A549 (cell line): ENCODE measurements at regions not wholly inside any gene's neighbourhood (a gene's known extent, or its start where the extent isn't known, plus 50 kb on each side); places are given as distances from the start of the nearest gene placed in this dataset.

ENCODE experiments used
- ATAC-seq, 2 experiments: fragments of 200-7000 bp in 1 of 2; fragments of >200 bp in 1 of 2; cut with Nextera tagmentation in 1 of 2; cut with Tn5 transposase in 1 of 2; 3 replicates each; pipeline versions ENCODE4 v1.8.0 to v1.9.1; 2018 to 2020; ENCODE audit warnings: mild to moderate bottlenecking in 1 of 2, moderate library complexity in 1 of 2
- CTCF ChIA-PET: fragments of 300-600 bp; sonication (Branson Sonifier 250); formaldehyde crosslinking; extraction: SDS; loops from one replicate; lab custom pipeline; 2021; ENCODE audit warnings: antibody characterized with exemption, inconsistent platforms; lab: Yijun Ruan, JAX
- POLR2A ChIA-PET: fragments of 350-600 bp; formaldehyde crosslinking; extraction: SDS; loops from one replicate; lab custom pipeline; 2021; ENCODE audit warnings: antibody characterized with exemption, inconsistent platforms; lab: Yijun Ruan, JAX
- DNase-seq, 2 experiments: peaks; one replicate each; pipeline versions ENCODE4 v3.0.0 to v3.0.0-alpha.2; 2011 to 2016; ENCODE audit warnings: low read depth in 1 of 2, low spot score in 1 of 2
- FAIRE-seq: peaks from 2 replicates; lab custom pipeline; 2011; peaks lifted over from hg19 to GRCh38; lab: Jason Lieb, UNC
- H3K27ac ChIP-seq, 2 experiments: fragments of >200 bp; sonication (Bioruptor Twin); formaldehyde crosslinking; 3 replicates each; pipeline ENCODE4 v1.5.1; 2016 to 2017
- H3K4me1 ChIP-seq: fragments of >200 bp; sonication (Bioruptor Twin); formaldehyde crosslinking; 3 replicates; pipeline ENCODE4 v1.6.1; 2016
- H3K4me2 ChIP-seq: fragments of >200 bp; sonication (Bioruptor Twin); formaldehyde crosslinking; 3 replicates; pipeline ENCODE4 v1.6.1; 2016
- H3K4me3 ChIP-seq: fragments of >200 bp; sonication (Bioruptor Twin); formaldehyde crosslinking; 3 replicates; pipeline ENCODE4 v1.5.1; 2016
- H3K9me3 ChIP-seq: fragments of >200 bp; sonication (Bioruptor Twin); formaldehyde crosslinking; 3 replicates; pipeline ENCODE4 v1.6.1; 2016
- CBX2 ChIP-seq: fragments of 200-600 bp; sonication (generic); IDR thresholded peaks from 2 replicates; pipeline ENCODE4 v1.6.1; 2016; ENCODE audit warnings: low read depth, mild to moderate bottlenecking, borderline replicate concordance
- CBX8 ChIP-seq: fragments of 200-600 bp; sonication (generic); IDR thresholded peaks from 2 replicates; pipeline ENCODE4 v1.6.1; 2016
- CEBPB ChIP-seq, 2 experiments: fragments of >200 bp in 1 of 2; sonication (Bioruptor Twin) in 1 of 2; formaldehyde crosslinking in 1 of 2; IDR thresholded peaks; 2 replicates each; pipeline ENCODE4 v1.6.1; 2012 to 2016
- EHF ChIP-seq: fragments of 250-450 bp; sonication (Bioruptor Pico); IDR thresholded peaks from 2 replicates; pipeline ENCODE4 v1.5.0; 2020; ENCODE audit warnings: mild to moderate bottlenecking
- EP300 ChIP-seq, 2 experiments: fragments of >200 bp; sonication (Bioruptor Twin); formaldehyde crosslinking; IDR thresholded peaks; 2 replicates in 1 of 2; 3 replicates in 1 of 2; pipeline ENCODE4 v1.6.1; 2016 to 2017
- FOSB ChIP-seq: fragments of 250-450 bp; sonication (Bioruptor Pico); IDR thresholded peaks from 2 replicates; pipeline ENCODE4 v1.5.0; 2020; ENCODE audit warnings: mild to moderate bottlenecking, moderate library complexity
- FOXS1 ChIP-seq: fragments of 250-450 bp; sonication (Bioruptor Pico); IDR thresholded peaks from 2 replicates; pipeline ENCODE4 v1.5.0; 2020; ENCODE audit warnings: mild to moderate bottlenecking, moderate library complexity
- HDAC2 ChIP-seq: fragments of 200-600 bp; sonication (generic); IDR thresholded peaks from 2 replicates; pipeline ENCODE4 v1.6.1; 2016
- HEYL ChIP-seq: fragments of 250-450 bp; sonication (Bioruptor Pico); IDR thresholded peaks from 2 replicates; pipeline ENCODE4 v1.8.0; 2021; ENCODE audit warnings: mild to moderate bottlenecking, moderate library complexity
- HOXB5 ChIP-seq: fragments of 250-450 bp; sonication (Bioruptor Pico); IDR thresholded peaks from 2 replicates; pipeline ENCODE4 v1.5.0; 2020; ENCODE audit warnings: mild to moderate bottlenecking, moderate library complexity
- JUNB ChIP-seq: fragments of >200 bp; sonication (Bioruptor Twin); formaldehyde crosslinking; IDR thresholded peaks from 2 replicates; pipeline ENCODE4 v1.6.1; 2016
- KDM1A ChIP-seq: fragments of 200-600 bp; sonication (generic); IDR thresholded peaks from 2 replicates; pipeline ENCODE4 v1.6.1; 2016; ENCODE audit warnings: low read depth, mild to moderate bottlenecking
- MAFK ChIP-seq: fragments of 450-650 bp; IDR thresholded peaks from 2 replicates; pipeline ENCODE4 v1.6.1; 2014; ENCODE audit not compliant: partially characterized antibody
- MAZ ChIP-seq: fragments of 150-350 bp; IDR thresholded peaks from 2 replicates; pipeline ENCODE4 v1.6.1; 2014; ENCODE audit warnings: antibody characterized with exemption, low read depth, low read length, borderline replicate concordance
- PHF8 ChIP-seq: fragments of 200-600 bp; sonication (generic); IDR thresholded peaks from 2 replicates; pipeline ENCODE4 v1.6.1; 2016; ENCODE audit warnings: low read depth, mild to moderate bottlenecking, antibody characterized with exemption, moderate library complexity, borderline replicate concordance
- POLR2A ChIP-seq: IDR thresholded peaks from 2 replicates; pipeline ENCODE4 v1.6.1; 2012; ENCODE audit warnings: mild to moderate bottlenecking, low read length
- RAD21 ChIP-seq, 2 experiments: fragments of >200 bp in 1 of 2; sonication (Bioruptor Twin) in 1 of 2; formaldehyde crosslinking in 1 of 2; IDR thresholded peaks in 1 of 2; conservative IDR thresholded peaks in 1 of 2; 2 replicates in 1 of 2; 3 replicates in 1 of 2; pipeline ENCODE4 v1.6.1; 2012 to 2018; ENCODE audit warnings: inconsistent platforms in 1 of 2
- RARB ChIP-seq: fragments of 250-450 bp; sonication (Bioruptor Pico); IDR thresholded peaks from 2 replicates; pipeline ENCODE4 v1.8.0; 2021; ENCODE audit warnings: mild to moderate bottlenecking, moderate library complexity
- TFCP2L1 ChIP-seq: fragments of 250-450 bp; sonication (Bioruptor Pico); IDR thresholded peaks from 2 replicates; pipeline ENCODE4 v1.5.0; 2021; ENCODE audit warnings: mild to moderate bottlenecking
- TP53 ChIP-seq: fragments of 250-450 bp; sonication (Bioruptor Pico); IDR thresholded peaks from 2 replicates; pipeline ENCODE4 v1.5.0; 2021; ENCODE audit warnings: mild to moderate bottlenecking, moderate library complexity
- ZSCAN20 ChIP-seq: fragments of 250-450 bp; sonication (Bioruptor Pico); IDR thresholded peaks from 2 replicates; pipeline ENCODE4 v1.8.0; 2022; ENCODE audit warnings: mild to moderate bottlenecking, moderate library complexity
- WGBS: methylation state at CpG from one replicate; pipeline ENCODE4 v1.1.6; 2017; ENCODE audit errors: missing lambda C conversion rate; 5-methylcytosine and 5-hydroxymethylcytosine counted together
- TF ChIP-seq, protein P1 (sequence below): fragments of >200 bp; sonication (Bioruptor Twin); formaldehyde crosslinking; IDR thresholded peaks from 3 replicates; pipeline ENCODE4 v1.5.1; 2016
- TF ChIP-seq, protein P2 (sequence below): fragments of >200 bp; sonication (Bioruptor Twin); formaldehyde crosslinking; IDR thresholded peaks from 2 replicates; pipeline ENCODE4 v1.6.1; 2016
- TF ChIP-seq, protein P3 (sequence below): fragments of 450-650 bp; IDR thresholded peaks from 2 replicates; pipeline ENCODE4 v1.6.1; 2014; ENCODE audit warnings: antibody characterized with exemption
- TF ChIP-seq, protein P4 (sequence below): fragments of 200-600 bp; sonication (generic); IDR thresholded peaks from 2 replicates; pipeline ENCODE4 v1.6.1; 2016; ENCODE audit warnings: antibody characterized with exemption, mild to moderate bottlenecking, moderate library complexity
- TF ChIP-seq, protein P5 (sequence below): fragments of 150-350 bp; IDR thresholded peaks from 2 replicates; pipeline ENCODE4 v1.6.1; 2014; ENCODE audit warnings: low read depth, mild to moderate bottlenecking, low read length
- TF ChIP-seq, protein P6 (sequence below): IDR thresholded peaks from 2 replicates; pipeline ENCODE4 v1.6.1; 2012; ENCODE audit warnings: low read depth, borderline replicate concordance

DNA sequence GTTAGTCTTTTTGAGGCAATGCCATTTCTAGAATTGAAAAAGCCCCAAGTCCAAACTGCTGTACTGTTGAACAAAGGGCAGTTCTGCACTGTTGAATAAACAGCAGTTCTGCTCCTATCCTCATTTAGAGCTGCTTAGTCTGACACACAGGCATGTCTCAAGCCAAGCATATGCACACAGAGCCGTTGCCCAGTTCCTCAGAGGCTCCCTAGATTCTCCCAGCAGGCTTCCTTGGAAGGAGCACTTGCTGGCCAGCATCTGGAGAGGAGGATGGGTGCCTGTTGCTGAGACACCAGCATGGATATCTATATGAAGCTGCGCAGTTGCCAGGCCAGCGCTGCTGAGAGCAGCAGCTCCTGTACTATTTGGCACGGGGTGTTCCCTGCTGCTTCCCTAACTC lies 138.3 kb upstream of the USP38 start:
- no peak for ATAC-seq
- no peak for TF ChIP-seq FOXS1 (CRISPR knock-in tag)
- TF ChIP-seq, protein P1, sequence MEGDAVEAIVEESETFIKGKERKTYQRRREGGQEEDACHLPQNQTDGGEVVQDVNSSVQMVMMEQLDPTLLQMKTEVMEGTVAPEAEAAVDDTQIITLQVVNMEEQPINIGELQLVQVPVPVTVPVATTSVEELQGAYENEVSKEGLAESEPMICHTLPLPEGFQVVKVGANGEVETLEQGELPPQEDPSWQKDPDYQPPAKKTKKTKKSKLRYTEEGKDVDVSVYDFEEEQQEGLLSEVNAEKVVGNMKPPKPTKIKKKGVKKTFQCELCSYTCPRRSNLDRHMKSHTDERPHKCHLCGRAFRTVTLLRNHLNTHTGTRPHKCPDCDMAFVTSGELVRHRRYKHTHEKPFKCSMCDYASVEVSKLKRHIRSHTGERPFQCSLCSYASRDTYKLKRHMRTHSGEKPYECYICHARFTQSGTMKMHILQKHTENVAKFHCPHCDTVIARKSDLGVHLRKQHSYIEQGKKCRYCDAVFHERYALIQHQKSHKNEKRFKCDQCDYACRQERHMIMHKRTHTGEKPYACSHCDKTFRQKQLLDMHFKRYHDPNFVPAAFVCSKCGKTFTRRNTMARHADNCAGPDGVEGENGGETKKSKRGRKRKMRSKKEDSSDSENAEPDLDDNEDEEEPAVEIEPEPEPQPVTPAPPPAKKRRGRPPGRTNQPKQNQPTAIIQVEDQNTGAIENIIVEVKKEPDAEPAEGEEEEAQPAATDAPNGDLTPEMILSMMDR, result no peak
- TF ChIP-seq FOSB (CRISPR knock-in tag), result no peak
- TF ChIP-seq HDAC2, result no peak
- no peak for TF ChIP-seq PHF8
- TF ChIP-seq TP53 (CRISPR knock-in tag), result no peak
- TF ChIP-seq TFCP2L1 (CRISPR knock-in tag), result no peak
- TF ChIP-seq MAFK, result no peak
- TF ChIP-seq, protein P2, sequence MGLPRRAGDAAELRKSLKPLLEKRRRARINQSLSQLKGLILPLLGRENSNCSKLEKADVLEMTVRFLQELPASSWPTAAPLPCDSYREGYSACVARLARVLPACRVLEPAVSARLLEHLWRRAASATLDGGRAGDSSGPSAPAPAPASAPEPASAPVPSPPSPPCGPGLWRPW, result no peak
- TF ChIP-seq POLR2A, result no peak
- no peak for TF ChIP-seq EP300 (IDR thresholded peaks at IDR 0.05)
- TF ChIP-seq EHF (CRISPR knock-in tag), result no peak
- TF ChIP-seq HEYL (CRISPR knock-in tag), result no peak
- TF ChIP-seq, protein P3, sequence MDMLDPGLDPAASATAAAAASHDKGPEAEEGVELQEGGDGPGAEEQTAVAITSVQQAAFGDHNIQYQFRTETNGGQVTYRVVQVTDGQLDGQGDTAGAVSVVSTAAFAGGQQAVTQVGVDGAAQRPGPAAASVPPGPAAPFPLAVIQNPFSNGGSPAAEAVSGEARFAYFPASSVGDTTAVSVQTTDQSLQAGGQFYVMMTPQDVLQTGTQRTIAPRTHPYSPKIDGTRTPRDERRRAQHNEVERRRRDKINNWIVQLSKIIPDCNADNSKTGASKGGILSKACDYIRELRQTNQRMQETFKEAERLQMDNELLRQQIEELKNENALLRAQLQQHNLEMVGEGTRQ, result no peak
- no peak overlapping the region for H3K4me3 ChIP-seq
- ChIA-PET POLR2A (no interaction called here), CTCF (no interaction called here)
- no peak for FAIRE-seq
- no peak for DNase-seq
- no peak overlapping the region for H3K27ac ChIP-seq
- H3K4me2 ChIP-seq, result no peak overlapping the region
- WGBS, result 33% methylated on average over 1 of the region's 4 CpGs
- no peaks in the 10 kb centered on the region for H3K9me3 ChIP-seq
- H3K4me1 ChIP-seq, result no peaks in the 10 kb centered on the region

DNA sequence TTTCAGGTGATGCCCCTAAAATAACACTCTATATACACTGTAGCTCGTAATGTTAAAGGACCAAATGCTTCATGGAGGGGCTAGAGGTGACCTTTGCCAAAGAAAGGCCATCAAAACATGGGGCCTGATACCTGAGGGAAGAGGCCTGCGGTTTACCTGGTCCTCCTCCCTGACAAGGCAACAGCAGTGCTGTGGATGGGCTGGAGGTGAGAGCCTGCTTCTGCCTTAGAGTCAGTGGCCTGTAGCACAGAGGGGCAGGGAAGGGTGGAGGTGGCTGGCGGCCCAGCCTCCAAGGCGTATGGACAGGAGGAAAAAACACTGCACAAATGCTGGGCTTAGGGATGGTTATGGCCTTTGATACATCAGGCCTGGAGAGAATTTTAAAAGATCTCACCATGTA lies 137.8 kb upstream of the USP38 start:
- WGBS, result 67% methylated on average over 4 of the region's 4 CpGs
- DNase-seq, result no peak
- TF ChIP-seq, protein P4, sequence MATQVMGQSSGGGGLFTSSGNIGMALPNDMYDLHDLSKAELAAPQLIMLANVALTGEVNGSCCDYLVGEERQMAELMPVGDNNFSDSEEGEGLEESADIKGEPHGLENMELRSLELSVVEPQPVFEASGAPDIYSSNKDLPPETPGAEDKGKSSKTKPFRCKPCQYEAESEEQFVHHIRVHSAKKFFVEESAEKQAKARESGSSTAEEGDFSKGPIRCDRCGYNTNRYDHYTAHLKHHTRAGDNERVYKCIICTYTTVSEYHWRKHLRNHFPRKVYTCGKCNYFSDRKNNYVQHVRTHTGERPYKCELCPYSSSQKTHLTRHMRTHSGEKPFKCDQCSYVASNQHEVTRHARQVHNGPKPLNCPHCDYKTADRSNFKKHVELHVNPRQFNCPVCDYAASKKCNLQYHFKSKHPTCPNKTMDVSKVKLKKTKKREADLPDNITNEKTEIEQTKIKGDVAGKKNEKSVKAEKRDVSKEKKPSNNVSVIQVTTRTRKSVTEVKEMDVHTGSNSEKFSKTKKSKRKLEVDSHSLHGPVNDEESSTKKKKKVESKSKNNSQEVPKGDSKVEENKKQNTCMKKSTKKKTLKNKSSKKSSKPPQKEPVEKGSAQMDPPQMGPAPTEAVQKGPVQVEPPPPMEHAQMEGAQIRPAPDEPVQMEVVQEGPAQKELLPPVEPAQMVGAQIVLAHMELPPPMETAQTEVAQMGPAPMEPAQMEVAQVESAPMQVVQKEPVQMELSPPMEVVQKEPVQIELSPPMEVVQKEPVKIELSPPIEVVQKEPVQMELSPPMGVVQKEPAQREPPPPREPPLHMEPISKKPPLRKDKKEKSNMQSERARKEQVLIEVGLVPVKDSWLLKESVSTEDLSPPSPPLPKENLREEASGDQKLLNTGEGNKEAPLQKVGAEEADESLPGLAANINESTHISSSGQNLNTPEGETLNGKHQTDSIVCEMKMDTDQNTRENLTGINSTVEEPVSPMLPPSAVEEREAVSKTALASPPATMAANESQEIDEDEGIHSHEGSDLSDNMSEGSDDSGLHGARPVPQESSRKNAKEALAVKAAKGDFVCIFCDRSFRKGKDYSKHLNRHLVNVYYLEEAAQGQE, result no peak
- TF ChIP-seq, protein P5, sequence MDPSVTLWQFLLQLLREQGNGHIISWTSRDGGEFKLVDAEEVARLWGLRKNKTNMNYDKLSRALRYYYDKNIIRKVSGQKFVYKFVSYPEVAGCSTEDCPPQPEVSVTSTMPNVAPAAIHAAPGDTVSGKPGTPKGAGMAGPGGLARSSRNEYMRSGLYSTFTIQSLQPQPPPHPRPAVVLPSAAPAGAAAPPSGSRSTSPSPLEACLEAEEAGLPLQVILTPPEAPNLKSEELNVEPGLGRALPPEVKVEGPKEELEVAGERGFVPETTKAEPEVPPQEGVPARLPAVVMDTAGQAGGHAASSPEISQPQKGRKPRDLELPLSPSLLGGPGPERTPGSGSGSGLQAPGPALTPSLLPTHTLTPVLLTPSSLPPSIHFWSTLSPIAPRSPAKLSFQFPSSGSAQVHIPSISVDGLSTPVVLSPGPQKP, result no peak
- TF ChIP-seq CEBPB (IDR thresholded peaks at IDR 0.05) (no peak), RARB (no peak), HDAC2 (no peak), JUNB (no peak), MAZ (no peak), CBX8 (no peak), RAD21 (conservative IDR thresholded peaks at IDR 0.05 in 1 of 2, IDR thresholded peaks at IDR 0.05 in 1 of 2) (no peak), HEYL (CRISPR knock-in tag) (no peak), CBX2 (no peak), KDM1A (no peak), HOXB5 (CRISPR knock-in tag) (no peak), ZSCAN20 (CRISPR knock-in tag) (no peak)
- TF ChIP-seq, protein P6, sequence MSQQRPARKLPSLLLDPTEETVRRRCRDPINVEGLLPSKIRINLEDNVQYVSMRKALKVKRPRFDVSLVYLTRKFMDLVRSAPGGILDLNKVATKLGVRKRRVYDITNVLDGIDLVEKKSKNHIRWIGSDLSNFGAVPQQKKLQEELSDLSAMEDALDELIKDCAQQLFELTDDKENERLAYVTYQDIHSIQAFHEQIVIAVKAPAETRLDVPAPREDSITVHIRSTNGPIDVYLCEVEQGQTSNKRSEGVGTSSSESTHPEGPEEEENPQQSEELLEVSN, result no peak
- TF ChIP-seq, protein P1, result no peak
- Histone ChIP-seq H3K4me3 (no peak overlapping the region), H3K9me3 (no peaks in the 10 kb centered on the region), H3K4me1 (no peaks in the 10 kb centered on the region), H3K27ac (no peak overlapping the region), H3K4me2 (no peak overlapping the region)
- CTCF ChIA-PET, result no interaction called here
- FAIRE-seq, result no peak
- ATAC-seq, result no peak
- POLR2A ChIA-PET, result no interaction called here
